Bronchial epithelial cell (primary cell): ENCODE measurements at regions not wholly inside any gene's neighbourhood (a gene's known extent, or its start where the extent isn't known, plus 50 kb on each side); places are given as distances from the start of the nearest gene placed in this dataset.

Experiments
- DNase-seq: peaks from one replicate; pipeline ENCODE4 v3.0.0-alpha.2; 2010; ENCODE audit warnings: low read depth
- FAIRE-seq: peaks from 2 replicates; lab custom pipeline; 2011; peaks lifted over from hg19 to GRCh38; lab: Jason Lieb, UNC
- H3K27me3 ChIP-seq: 2 replicates; pipeline ENCODE4 v1.5.1; 2011; ENCODE audit warnings: low read length; ENCODE audit not compliant: control insufficient read depth, insufficient read depth
- H3K36me3 ChIP-seq: 2 replicates; pipeline ENCODE4 v1.5.1; 2011; ENCODE audit warnings: low read length; ENCODE audit not compliant: control insufficient read depth, insufficient read depth
- H3K4me3 ChIP-seq: 2 replicates; pipeline ENCODE4 v1.5.1; 2011; ENCODE audit warnings: mild to moderate bottlenecking, low read depth, low read length, control low read depth
- TF ChIP-seq, protein P1 (sequence below): IDR thresholded peaks from 2 replicates; pipeline ENCODE4 v1.5.1; 2011; ENCODE audit warnings: mild to moderate bottlenecking, moderate library complexity, low read length, control low read depth, inconsistent platforms; ENCODE audit not compliant: insufficient read depth, severe bottlenecking

DNA sequence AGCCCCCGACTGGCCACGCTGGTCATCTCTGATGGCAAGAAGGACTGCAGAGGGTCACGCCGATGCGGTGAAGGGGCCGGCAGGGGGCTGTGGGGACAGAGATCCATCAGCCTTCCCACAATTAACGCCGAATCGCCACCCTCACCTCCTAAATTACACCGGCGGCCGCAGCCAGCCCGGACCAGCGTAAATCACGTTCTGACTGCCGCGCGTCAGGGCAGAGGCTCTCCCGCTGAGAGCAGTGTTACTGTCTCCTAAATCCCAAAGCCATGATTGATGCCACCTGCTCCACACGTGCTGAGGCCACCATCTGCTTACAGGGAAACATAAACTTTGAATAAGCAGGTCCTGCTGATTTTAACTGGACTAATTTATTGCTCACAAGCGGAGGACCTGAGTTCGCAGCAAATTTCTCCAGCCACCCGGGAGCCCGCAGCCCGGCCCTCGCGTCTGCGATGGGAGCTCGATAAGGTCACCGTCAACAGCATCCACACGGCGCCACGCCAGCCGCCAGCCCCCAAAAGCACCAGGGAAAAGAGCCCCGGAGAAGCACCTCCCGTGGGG lies 127.3 kb upstream of the NKX1-1 start:
- H3K4me3 ChIP-seq = no peak overlapping the region
- TF ChIP-seq, protein P1, sequence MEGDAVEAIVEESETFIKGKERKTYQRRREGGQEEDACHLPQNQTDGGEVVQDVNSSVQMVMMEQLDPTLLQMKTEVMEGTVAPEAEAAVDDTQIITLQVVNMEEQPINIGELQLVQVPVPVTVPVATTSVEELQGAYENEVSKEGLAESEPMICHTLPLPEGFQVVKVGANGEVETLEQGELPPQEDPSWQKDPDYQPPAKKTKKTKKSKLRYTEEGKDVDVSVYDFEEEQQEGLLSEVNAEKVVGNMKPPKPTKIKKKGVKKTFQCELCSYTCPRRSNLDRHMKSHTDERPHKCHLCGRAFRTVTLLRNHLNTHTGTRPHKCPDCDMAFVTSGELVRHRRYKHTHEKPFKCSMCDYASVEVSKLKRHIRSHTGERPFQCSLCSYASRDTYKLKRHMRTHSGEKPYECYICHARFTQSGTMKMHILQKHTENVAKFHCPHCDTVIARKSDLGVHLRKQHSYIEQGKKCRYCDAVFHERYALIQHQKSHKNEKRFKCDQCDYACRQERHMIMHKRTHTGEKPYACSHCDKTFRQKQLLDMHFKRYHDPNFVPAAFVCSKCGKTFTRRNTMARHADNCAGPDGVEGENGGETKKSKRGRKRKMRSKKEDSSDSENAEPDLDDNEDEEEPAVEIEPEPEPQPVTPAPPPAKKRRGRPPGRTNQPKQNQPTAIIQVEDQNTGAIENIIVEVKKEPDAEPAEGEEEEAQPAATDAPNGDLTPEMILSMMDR = no peak
- no peaks in the 10 kb centered on the region for H3K27me3 ChIP-seq
- DNase-seq (no peak), FAIRE-seq (no peak)
- no peaks in the 10 kb centered on the region for H3K36me3 ChIP-seq

DNA sequence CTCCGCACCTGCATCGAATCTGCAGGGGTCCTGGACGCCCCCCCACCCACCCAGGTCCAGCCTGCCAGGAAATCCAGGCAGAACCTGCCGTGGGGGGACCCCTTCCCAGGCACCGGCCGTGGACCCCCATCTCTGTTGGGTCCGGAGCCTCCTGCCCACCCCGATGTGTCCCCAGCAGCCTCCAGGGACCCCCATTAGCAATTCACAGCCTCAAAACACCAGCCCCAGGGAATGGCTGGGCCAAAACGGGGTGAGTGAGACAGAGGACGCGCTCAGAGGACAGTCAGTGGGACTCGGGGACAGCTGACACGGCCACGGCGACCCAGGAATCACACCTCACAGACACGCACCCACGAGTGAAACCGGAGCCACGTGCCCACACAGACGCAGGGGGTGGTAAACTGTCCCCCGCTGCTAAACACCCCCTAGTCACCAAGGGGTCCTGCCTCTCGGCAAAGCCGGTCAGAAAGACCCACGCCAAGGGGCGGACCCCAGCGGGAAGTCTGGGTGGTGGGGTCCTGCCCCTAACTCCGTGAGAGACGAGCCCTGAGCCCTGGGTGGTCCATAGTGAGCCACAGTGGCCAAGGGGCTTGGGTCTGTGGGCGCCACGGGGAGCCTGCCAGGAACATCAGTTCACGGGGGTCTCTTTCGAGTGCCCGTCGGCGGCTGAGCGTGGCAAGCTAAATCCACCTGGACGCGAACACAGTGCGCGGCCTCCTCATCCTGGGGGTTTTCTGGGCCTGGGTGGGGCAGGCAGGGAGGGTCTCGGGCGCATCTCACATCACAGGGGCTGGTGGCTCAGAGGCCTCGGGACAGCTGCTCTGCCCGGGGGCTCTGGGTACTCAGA lies 126.5 kb upstream of the NKX1-1 start:
- H3K27me3 ChIP-seq = no peaks in the 10 kb centered on the region
- H3K4me3 ChIP-seq = no peak overlapping the region
- TF ChIP-seq, protein P1 = no peak
- FAIRE-seq = no peak
- H3K36me3 ChIP-seq = no peaks in the 10 kb centered on the region
- no peak for DNase-seq

DNA sequence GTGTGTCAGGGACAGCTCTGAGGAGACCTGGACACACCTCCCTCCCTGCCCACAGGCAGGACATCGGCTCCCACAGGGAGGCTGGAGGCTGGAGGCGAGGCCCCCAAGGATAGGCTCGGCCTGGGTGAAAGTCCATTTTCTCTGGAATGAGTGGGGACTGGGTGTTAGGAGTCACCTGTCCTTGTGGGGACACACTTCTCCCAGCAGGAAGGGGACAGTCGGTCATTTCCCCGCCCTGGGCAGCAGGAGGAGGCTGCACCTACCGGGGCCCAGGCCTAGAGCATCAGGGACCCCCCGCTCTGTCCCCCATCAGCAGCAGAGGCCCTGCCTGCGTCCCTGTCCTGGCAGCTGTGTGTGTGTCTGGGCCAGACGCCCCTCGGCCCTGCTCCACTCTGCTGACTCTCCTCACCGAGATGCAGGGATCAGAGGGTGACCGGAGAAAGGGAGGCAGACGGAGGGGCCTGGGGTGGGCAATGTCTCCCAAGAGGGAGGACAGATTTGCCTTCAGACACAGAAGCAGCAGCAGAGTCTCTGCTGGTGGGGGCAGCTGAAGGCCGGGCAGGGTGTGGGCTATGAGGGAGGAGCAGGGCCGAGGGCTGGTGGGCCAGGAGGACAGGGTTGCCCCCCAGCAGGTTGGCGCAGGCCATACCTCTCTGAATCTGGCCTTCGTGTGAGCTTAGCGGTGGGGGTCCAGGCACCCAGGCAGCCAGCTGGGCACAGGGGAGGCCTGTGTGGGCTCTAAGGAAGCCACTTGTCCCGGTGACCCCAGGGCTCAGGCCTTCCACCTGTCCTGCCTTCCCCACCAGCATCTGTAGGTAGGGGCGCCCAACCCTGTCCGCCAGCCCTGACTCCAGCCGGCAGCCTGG lies 125.7 kb upstream of the NKX1-1 start:
- no peak for FAIRE-seq
- Histone ChIP-seq H3K36me3 (no peaks in the 10 kb centered on the region), H3K27me3 (no peaks in the 10 kb centered on the region), H3K4me3 (no peak overlapping the region)
- no peak for DNase-seq
- TF ChIP-seq, protein P1 = no peak

DNA sequence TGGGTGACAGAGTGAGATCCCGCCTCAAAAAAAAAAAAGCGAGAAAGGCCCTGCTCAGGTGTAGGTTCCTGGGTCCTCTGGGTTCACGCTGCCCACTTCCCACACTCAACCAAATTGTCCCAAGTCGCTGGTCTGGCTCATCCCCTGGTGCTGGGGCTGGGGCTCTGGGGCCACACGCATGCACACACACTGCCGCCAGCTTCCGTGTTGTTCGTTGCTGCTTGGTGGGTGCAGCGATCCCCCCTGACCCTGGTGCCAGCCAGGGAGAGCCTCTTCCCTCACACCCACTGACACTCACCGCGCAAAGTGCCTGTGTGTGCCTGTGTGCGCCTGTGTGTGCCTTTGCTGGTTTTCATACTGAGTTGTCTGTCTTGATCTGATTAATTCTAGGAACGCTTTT lies 124.1 kb upstream of the NKX1-1 start:
- Histone ChIP-seq H3K27me3 (no peaks in the 10 kb centered on the region), H3K36me3 (no peaks in the 10 kb centered on the region), H3K4me3 (no peak overlapping the region)
- no peak for DNase-seq
- TF ChIP-seq, protein P1 = no peak
- FAIRE-seq = no peak

DNA sequence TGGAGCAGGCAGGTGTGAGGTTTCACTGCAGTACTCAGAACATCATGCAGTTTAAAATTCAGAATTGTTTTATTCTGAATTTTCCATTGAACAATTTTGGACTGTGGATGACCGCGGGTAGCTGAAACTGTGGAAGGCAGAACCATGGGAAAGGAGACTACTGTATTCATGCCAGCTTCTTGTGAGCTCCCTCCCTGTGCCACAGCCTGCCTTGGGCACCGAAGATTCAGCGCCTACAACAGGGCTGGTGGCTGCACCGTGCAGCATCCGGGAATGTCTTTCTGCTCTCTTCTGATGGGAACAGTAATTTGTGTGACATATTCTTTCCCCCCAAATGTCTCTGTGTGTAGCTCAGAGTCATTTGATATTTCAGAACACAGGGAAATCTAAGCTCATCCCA lies 118.5 kb upstream of the NKX1-1 start:
- TF ChIP-seq, protein P1 = no peak
- Histone ChIP-seq H3K27me3 (peaks cover 3% of the 10 kb centered on the region), H3K4me3 (no peak overlapping the region), H3K36me3 (no peaks in the 10 kb centered on the region)
- no peak for FAIRE-seq
- DNase-seq = no peak
